OCI-LY7 (cell line): ENCODE measurements at regions not wholly inside any gene's neighbourhood (a gene's known extent, or its start where the extent isn't known, plus 50 kb on each side); places are given as distances from the start of the nearest gene placed in this dataset.

Experiments used
- BruUV-seq: library from RNA; stranded (reverse); fragments of 400-500 nt; replicated peaks from 2 replicates; lab custom pipeline; 2021; lab: Mats Ljungman, UMichigan
- CTCF ChIA-PET: fragments of 300-600 bp; sonication (Branson Sonifier 250); formaldehyde crosslinking; loops from one replicate; lab custom pipeline; 2022; ENCODE audit warnings: antibody characterized with exemption; ENCODE audit not compliant: unreplicated experiment; lab: Charles Lee
- POLR2A ChIA-PET: fragments of 300-600 bp; sonication (Branson Sonifier 250); formaldehyde crosslinking; loops from one replicate; lab custom pipeline; 2022; ENCODE audit warnings: antibody characterized with exemption; lab: Charles Lee
- DNase-seq: peaks from one replicate; pipeline ENCODE4 v3.0.0-alpha.2; 2015; ENCODE audit warnings: low spot score
- H2AFZ ChIP-seq: fragments of 200-600 bp; sonication (generic), shearing (Covaris generic); 2 replicates; pipeline ENCODE4 v1.6.1; 2014; ENCODE audit warnings: mild to moderate bottlenecking, antibody characterized with exemption, low read length, moderate library complexity
- H3K27ac ChIP-seq: fragments of 200-600 bp; sonication (generic); 2 replicates; pipeline ENCODE4 v1.5.1; 2014; ENCODE audit warnings: mixed run types, low read depth, mild to moderate bottlenecking, moderate library complexity, low read length, inconsistent platforms; ENCODE audit not compliant: poor library complexity, severe bottlenecking
- H3K36me3 ChIP-seq: fragments of 200-600 bp; sonication (generic); 2 replicates; pipeline ENCODE4 v1.6.1; 2014; ENCODE audit warnings: mild to moderate bottlenecking, antibody characterized with exemption, low read length, moderate library complexity, mixed read lengths; ENCODE audit not compliant: insufficient read depth
- H3K4me1 ChIP-seq: fragments of 200-600 bp; sonication (generic); 2 replicates; pipeline ENCODE4 v1.5.1; 2014; ENCODE audit warnings: mild to moderate bottlenecking, low read length; ENCODE audit not compliant: insufficient read depth, poor library complexity, severe bottlenecking
- H3K4me2 ChIP-seq: fragments of 200-600 bp; sonication (generic); 2 replicates; pipeline ENCODE4 v1.6.1; 2014; ENCODE audit warnings: mild to moderate bottlenecking, low read length
- H3K4me3 ChIP-seq: fragments of 200-600 bp; sonication (generic); 2 replicates; pipeline ENCODE4 v1.5.1; 2014; ENCODE audit warnings: mild to moderate bottlenecking, low read depth, low read length; ENCODE audit not compliant: poor library complexity, severe bottlenecking
- H3K79me2 ChIP-seq: fragments of 200-600 bp; sonication (generic); 2 replicates; pipeline ENCODE4 v1.6.1; 2016; ENCODE audit warnings: low read depth, mild to moderate bottlenecking, low read length, moderate library complexity, mixed read lengths; ENCODE audit not compliant: insufficient read depth
- H3K9me2 ChIP-seq: fragments of 200-600 bp; sonication (generic); 2 replicates; pipeline ENCODE4 v1.6.1; 2016; ENCODE audit warnings: mild to moderate bottlenecking, low read length, mixed read lengths; ENCODE audit not compliant: insufficient read depth
- H3K9me3 ChIP-seq: fragments of 200-600 bp; sonication (generic); 2 replicates; pipeline ENCODE4 v1.6.1; 2014; ENCODE audit warnings: mild to moderate bottlenecking, mixed run types, low read length, mixed read lengths
- H4K20me1 ChIP-seq: fragments of 200-600 bp; sonication (generic); 2 replicates; pipeline ENCODE4 v1.6.1; 2014; ENCODE audit warnings: mild to moderate bottlenecking, antibody characterized with exemption, low read length, moderate library complexity, mixed read lengths; ENCODE audit not compliant: insufficient read depth
- CTCF ChIP-seq: fragments of 200-600 bp; sonication (generic); conservative IDR thresholded peaks from 2 replicates; pipeline ENCODE4 v1.5.1; 2014; ENCODE audit warnings: mild to moderate bottlenecking, antibody characterized with exemption, low read length, moderate library complexity, mixed read lengths
- EZH2phosphoT487 ChIP-seq: fragments of 200-600 bp; sonication (generic); IDR thresholded peaks from 2 replicates; pipeline ENCODE4 v1.6.1; 2018; ENCODE audit warnings: low read depth, borderline replicate concordance, mild to moderate bottlenecking, mixed run types, antibody characterized with exemption, low read length, moderate library complexity, mixed read lengths
- intact Hi-C: fragments of 100-400 bp; cut with micrococcal nuclease; formaldehyde crosslinking; loops from one replicate; pipeline ENCODE4 v1.10.0; 2022; ENCODE audit not compliant: unreplicated experiment

- TF ChIP-seq EZH2phosphoT487 (no peak), CTCF (no peak)
- H3K9me3 ChIP-seq = no peaks in the 10 kb centered on the region
- POLR2A ChIA-PET = interaction anchor here (1.1 kb wide), 1 partner anchor 32 kb away, joined by 4 read pairs; no protein-coding TSS in a partner anchor
- no peak overlapping the region for H3K27ac ChIP-seq
- no peaks in the 10 kb centered on the region for H3K36me3 ChIP-seq
- CTCF ChIA-PET = no interaction called here
- BruUV-seq = no TSS peak
- H4K20me1 ChIP-seq = no peaks in the 10 kb centered on the region
- no peak overlapping the region for H3K4me2 ChIP-seq
- H3K79me2 ChIP-seq = no peaks in the 10 kb centered on the region
- no peaks in the 10 kb centered on the region for H3K9me2 ChIP-seq
- H3K4me1 ChIP-seq = no peaks in the 10 kb centered on the region
- intact Hi-C loops = no loop called here
- H2AFZ ChIP-seq = no peak overlapping the region
- H3K4me3 ChIP-seq = no peak overlapping the region
- DNase-seq = no peak
Observed at GRCh38 chr4:189504220-189504619, 436.5 kb upstream of the FRG1 start.

- no peaks in the 10 kb centered on the region for H3K79me2 ChIP-seq
- H3K9me2 ChIP-seq = no peaks in the 10 kb centered on the region
- no TSS peak for BruUV-seq
- intact Hi-C loops = no loop called here
- no peak for DNase-seq
- ChIA-PET CTCF (no interaction called here), POLR2A (no interaction called here)
- H3K36me3 ChIP-seq = no peaks in the 10 kb centered on the region
- H4K20me1 ChIP-seq = no peaks in the 10 kb centered on the region
- TF ChIP-seq EZH2phosphoT487 (no peak), CTCF (no peak)
- H3K27ac ChIP-seq = no peak overlapping the region
- H2AFZ ChIP-seq = no peak overlapping the region
- no peaks in the 10 kb centered on the region for H3K9me3 ChIP-seq
- no peak overlapping the region for H3K4me3 ChIP-seq
- H3K4me2 ChIP-seq = no peak overlapping the region
- H3K4me1 ChIP-seq = no peaks in the 10 kb centered on the region
Observed at GRCh38 chr4:189505380-189505779, 435.3 kb upstream of the FRG1 start.

GRCh38 chr4:189506080-189506479, 434.6 kb upstream of the FRG1 start:
- intact Hi-C loops = no loop called here
- Histone ChIP-seq H3K4me1 (no peaks in the 10 kb centered on the region), H3K4me3 (no peak overlapping the region), H3K79me2 (no peaks in the 10 kb centered on the region), H3K36me3 (no peaks in the 10 kb centered on the region), H2AFZ (no peak overlapping the region), H3K9me3 (no peaks in the 10 kb centered on the region), H4K20me1 (no peaks in the 10 kb centered on the region), H3K4me2 (no peak overlapping the region), H3K27ac (no peak overlapping the region), H3K9me2 (no peaks in the 10 kb centered on the region)
- no peak for DNase-seq
- no peak for TF ChIP-seq CTCF
- TF ChIP-seq EZH2phosphoT487 = no peak
- POLR2A ChIA-PET = no interaction called here
- BruUV-seq = no TSS peak
- CTCF ChIA-PET = no interaction called here
